GM12873 (cell line): ENCODE measurements at regions not wholly inside any gene's neighbourhood (a gene's known extent, or its start where the extent isn't known, plus 50 kb on each side); places are given as distances from the start of the nearest gene placed in this dataset.

Experiments used
- TF ChIP-seq, protein P1 (sequence below): IDR thresholded peaks from 2 replicates; pipeline ENCODE4 v1.5.1; 2012; ENCODE audit warnings: low read depth, mild to moderate bottlenecking, moderate library complexity, low read length, control low read depth; ENCODE audit not compliant: insufficient read depth; ENCODE audit errors: missing control alignments

DNA sequence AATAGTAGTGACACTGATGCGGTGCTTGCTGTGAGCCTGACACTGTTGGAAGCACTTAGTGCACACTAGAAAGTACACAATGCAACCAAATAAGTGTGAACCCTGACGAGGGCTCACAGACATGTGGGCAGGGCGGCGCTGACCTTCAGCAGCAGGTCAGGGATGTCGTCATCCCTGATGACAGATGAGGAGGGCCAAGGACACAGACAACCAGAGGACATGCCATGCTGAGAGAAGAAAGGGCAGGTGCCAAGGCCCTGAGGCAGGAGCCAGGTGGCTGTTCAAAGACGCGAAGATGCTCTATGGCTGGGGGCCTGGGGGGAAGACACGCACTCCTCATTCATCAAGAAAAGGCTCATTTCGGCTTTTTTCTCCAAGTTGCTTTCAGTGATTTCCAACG, 176.4 kb upstream of the CST7 start:
- TF ChIP-seq, protein P1, sequence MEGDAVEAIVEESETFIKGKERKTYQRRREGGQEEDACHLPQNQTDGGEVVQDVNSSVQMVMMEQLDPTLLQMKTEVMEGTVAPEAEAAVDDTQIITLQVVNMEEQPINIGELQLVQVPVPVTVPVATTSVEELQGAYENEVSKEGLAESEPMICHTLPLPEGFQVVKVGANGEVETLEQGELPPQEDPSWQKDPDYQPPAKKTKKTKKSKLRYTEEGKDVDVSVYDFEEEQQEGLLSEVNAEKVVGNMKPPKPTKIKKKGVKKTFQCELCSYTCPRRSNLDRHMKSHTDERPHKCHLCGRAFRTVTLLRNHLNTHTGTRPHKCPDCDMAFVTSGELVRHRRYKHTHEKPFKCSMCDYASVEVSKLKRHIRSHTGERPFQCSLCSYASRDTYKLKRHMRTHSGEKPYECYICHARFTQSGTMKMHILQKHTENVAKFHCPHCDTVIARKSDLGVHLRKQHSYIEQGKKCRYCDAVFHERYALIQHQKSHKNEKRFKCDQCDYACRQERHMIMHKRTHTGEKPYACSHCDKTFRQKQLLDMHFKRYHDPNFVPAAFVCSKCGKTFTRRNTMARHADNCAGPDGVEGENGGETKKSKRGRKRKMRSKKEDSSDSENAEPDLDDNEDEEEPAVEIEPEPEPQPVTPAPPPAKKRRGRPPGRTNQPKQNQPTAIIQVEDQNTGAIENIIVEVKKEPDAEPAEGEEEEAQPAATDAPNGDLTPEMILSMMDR: no peak

GRCh38 chr20:24773168-24773567, 175.9 kb upstream of the CST7 start:
- TF ChIP-seq, protein P1: no peak

- TF ChIP-seq, protein P1: no peak
Measured at GRCh38 chr20:24773751-24774201, 175.3 kb upstream of the CST7 start.

DNA sequence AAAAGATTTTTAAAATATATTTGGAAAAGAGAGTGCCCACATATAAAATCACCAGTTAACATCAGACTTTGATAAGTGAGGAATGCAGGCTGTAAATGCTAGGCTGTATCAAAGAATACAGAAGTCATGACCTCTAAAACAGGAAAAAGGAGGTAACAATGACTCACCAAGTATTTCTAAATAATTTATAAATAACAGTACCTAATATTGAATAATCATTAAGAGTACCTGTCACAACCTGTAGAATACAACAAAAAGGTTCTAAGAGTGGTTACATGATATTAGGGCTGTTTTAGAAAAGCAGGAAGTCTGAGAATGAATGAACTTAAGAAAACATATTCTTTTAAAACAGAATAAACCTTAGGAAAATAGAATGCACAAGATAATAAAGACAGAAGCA, 173.1 kb upstream of the CST7 start:
- TF ChIP-seq, protein P1: no peak

GRCh38 chr20:24776755-24777271, 172.3 kb upstream of the CST7 start:
- TF ChIP-seq, protein P1: no peak

- TF ChIP-seq, protein P1: no peak
Measured at GRCh38 chr20:24777746-24778145, 171.3 kb upstream of the CST7 start.

DNA sequence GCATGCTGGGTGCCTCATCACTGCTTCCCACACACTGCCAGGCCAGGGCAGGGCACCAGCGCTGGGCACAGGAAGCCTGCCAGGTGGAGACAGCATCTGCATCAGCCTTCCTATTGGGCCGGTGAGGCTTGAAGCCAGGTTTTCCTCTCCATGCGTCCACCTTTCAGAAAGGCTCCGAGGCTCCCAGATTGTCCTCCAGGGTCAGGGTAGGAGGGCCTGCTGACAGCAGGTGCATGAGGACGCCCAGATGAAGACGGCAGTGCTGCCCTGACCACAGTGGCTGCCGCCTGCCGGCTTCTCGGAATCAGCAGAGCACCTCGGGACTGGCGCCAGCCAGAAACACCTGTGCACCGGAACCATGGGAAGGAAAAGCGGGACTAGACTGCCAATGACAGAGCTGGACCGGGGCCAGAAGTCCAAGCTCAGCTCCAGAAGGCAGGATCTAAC, 170.5 kb upstream of the CST7 start:
- TF ChIP-seq, protein P1: no peak
